ENCODE measurements at regions not wholly inside any gene's neighbourhood (a gene's known extent, or its start where the extent isn't known, plus 50 kb on each side); places are given as distances from the start of the nearest gene placed in this dataset.

DNA sequence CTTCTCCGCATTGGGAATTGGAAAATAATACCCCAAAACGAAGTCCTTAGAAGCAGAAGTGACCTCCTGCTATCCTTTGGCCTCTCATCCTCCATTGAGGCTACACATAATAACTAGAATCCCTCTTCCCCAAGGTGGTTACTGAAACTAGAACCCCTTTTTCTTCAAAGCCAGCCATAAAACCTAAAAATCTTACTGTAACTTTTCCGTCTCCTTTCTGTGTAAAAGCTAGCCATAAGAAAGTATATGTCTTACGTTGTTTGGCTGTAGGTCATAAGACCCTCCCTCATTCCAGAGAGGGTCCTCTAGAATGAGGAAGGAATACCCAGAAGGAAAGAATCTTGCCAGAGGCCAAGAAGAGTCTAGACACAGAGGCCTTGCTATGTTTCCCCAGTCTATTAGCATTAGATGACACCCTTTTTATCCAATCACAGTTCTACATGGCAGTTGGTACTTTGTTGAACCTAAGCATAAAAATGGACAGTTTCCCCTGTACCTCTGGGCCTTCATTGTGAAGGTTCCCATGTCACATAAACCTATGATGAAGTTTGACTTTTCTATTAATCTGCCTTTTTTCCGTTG is 133.9 kb upstream of the BTN3A2 start:
- H3K27ac ChIP-seq = peak overlapping the region; percentile 75
- H3K4me3 ChIP-seq (ENCODE audit: low read depth in 1 of 2, low read length in 1 of 2) = peak overlapping the region in 1 of 2 experiments; percentile 24
- no peaks in the 10 kb centered on the region for H3K9me3 ChIP-seq

DNA sequence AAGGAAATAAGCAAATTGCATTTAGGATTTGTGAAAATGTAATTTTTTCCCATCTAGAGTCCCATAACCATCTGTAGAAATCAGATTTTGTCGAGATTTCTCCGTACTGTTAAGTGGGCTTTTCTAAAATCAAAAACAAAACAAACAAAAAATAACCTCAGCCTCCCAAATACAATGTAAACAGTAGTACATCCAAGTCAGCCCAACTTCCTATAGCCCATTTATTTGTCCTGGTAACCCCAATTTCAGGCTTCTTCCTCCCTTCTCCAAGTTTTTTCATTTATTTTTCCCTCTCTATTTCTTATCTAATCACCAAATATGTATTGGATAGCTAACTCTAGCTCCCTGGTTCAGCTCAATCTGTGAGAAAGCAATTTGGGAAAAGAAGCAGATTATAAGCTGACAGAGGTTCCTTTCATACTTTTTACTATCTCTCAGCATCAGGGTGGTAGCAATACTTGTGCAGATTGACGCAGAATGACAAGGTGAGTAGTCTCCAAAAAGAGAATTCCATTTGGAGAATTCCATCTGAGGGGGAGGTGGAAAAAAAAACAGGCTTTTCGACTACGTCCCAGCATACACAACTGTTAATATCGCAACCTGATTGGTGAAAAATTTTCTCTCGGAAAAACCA is 132.6 kb upstream of the BTN3A2 start:
- TF ChIP-seq, protein P1, sequence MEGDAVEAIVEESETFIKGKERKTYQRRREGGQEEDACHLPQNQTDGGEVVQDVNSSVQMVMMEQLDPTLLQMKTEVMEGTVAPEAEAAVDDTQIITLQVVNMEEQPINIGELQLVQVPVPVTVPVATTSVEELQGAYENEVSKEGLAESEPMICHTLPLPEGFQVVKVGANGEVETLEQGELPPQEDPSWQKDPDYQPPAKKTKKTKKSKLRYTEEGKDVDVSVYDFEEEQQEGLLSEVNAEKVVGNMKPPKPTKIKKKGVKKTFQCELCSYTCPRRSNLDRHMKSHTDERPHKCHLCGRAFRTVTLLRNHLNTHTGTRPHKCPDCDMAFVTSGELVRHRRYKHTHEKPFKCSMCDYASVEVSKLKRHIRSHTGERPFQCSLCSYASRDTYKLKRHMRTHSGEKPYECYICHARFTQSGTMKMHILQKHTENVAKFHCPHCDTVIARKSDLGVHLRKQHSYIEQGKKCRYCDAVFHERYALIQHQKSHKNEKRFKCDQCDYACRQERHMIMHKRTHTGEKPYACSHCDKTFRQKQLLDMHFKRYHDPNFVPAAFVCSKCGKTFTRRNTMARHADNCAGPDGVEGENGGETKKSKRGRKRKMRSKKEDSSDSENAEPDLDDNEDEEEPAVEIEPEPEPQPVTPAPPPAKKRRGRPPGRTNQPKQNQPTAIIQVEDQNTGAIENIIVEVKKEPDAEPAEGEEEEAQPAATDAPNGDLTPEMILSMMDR (IDR thresholded peaks at IDR 0.05) = no peak
- Histone ChIP-seq H3K9me3 (no peaks in the 10 kb centered on the region), H3K36me3 (no peaks in the 10 kb centered on the region), H3K27ac (peak overlapping the region; percentile 82), H3K4me1 (ENCODE audit: control insufficient read depth in 1 of 2, insufficient read depth in 1 of 2, low read depth in 1 of 2, low read length in 1 of 2) (peaks cover 58 to 65% of the 10 kb centered on the region in 2 experiments), H3K27me3 (no peaks in the 10 kb centered on the region), H3K4me3 (ENCODE audit: low read depth in 1 of 2, low read length in 1 of 2) (peak overlapping the region; percentile 62 to 70)

More for the DNA sequence above, 133.9 kb upstream of the BTN3A2 start:
- Histone ChIP-seq H3K36me3 (no peaks in the 10 kb centered on the region), H3K4me1 (ENCODE audit: control insufficient read depth in 1 of 2, insufficient read depth in 1 of 2, low read depth in 1 of 2, low read length in 1 of 2) (peaks cover 58 to 65% of the 10 kb centered on the region in 2 experiments), H3K27me3 (no peaks in the 10 kb centered on the region)
- TF ChIP-seq, protein P1 (IDR thresholded peaks at IDR 0.05) = no peak

DNA sequence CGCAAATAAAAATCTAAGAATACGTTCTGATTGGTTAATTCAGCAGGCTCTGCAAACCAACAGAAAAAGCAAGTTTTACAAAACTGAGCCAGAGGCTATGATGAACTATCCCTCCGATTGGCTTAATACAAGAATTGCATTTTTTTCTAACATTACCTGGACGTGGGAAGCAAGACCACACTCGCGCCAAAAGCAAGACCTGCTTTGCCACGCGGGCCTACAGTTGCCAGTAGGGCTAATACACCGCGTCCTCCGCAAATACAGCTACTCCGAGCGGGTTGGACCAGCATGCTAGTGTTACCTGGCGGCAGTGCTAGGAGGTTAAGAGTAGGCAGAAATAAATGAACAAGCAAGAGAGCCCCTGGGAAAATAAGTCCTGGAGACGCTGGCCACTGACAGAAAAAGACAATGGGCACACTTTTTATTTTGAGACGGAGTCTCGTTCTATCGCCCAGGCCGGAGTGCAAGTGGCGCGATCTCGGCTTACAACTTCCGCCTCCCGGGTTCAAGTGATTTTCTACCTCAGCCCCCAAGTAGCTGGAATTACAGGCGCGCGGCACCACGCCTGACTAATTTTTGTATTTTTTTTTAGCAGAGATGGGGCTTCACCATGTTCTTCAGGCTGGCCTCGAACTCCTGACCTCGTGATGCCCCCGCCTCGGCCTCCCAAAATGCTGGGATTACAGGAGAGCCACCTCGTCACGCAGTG is 131.9 kb upstream of the BTN3A2 start:
- Histone ChIP-seq H3K27me3 (no peaks in the 10 kb centered on the region), H3K4me3 (ENCODE audit: low read depth in 1 of 2, low read length in 1 of 2) (peak overlapping the region; percentile 62 to 70), H3K36me3 (no peaks in the 10 kb centered on the region), H3K27ac (peak overlapping the region; percentile 82), H3K4me1 (ENCODE audit: control insufficient read depth in 1 of 2, insufficient read depth in 1 of 2, low read depth in 1 of 2, low read length in 1 of 2) (peaks cover 58 to 65% of the 10 kb centered on the region in 2 experiments), H3K9me3 (no peaks in the 10 kb centered on the region)
- TF ChIP-seq, protein P1 (IDR thresholded peaks at IDR 0.05) = no peak

DNA sequence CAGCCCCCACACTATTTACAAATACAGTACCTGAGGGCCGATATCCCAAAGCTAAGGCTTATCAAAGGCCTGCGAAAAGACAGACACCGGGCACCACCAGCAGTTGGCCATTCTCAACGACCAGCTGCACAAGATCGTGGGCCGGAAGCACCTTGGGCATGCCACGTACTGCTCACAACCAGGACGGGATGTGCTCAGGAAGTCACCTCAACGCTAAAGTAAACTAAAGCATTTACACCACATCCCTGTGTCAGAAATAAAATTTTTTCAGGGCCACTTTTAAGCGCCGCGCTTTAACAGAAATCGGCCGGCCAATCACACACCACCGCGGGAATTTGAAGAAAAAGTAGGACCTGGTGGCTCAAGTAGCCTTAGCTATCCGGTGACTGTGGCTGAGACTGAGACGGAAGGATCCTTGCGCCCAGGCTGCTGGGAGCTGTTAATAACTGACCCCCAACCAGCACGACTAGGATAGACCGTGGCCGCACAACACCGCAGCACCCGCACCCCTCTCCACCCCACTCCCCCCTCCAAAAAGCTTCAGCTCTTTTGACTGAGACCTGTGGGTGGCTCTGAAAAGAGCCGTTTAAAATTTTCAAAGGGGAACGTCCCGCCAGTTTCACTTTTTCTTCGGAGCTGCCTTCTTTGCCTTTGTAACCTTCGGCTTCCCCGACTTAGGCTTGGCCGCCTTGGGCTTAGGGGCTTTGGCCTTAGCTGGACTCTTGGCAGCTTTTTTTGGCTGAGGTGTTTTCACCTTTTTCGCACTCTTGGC is 131.2 kb upstream of the BTN3A2 start:
- TF ChIP-seq, protein P1 (IDR thresholded peaks at IDR 0.05) = no peak
- H3K27me3 ChIP-seq = no peaks in the 10 kb centered on the region
- peak overlapping the region; percentile 62 to 70 for H3K4me3 ChIP-seq (ENCODE audit: low read depth in 1 of 2, low read length in 1 of 2)
- H3K4me1 ChIP-seq (ENCODE audit: control insufficient read depth in 1 of 2, insufficient read depth in 1 of 2, low read depth in 1 of 2, low read length in 1 of 2) = peaks cover 58 to 61% of the 10 kb centered on the region in 2 experiments
- no peaks in the 10 kb centered on the region for H3K9me3 ChIP-seq
- no peaks in the 10 kb centered on the region for H3K36me3 ChIP-seq
- H3K27ac ChIP-seq = peak overlapping the region; percentile 82

All from neutrophil (primary cell).